GM18907 (cell line): ENCODE measurements at regions not wholly inside any gene's neighbourhood (a gene's known extent, or its start where the extent isn't known, plus 50 kb on each side); places are given as distances from the start of the nearest gene placed in this dataset.

Experiments
- ATAC-seq: cut with Tn5 transposase; IDR thresholded peaks from one replicate; pipeline ENCODE4 v1.9.1; 2021; ENCODE audit warnings: mild to moderate bottlenecking, moderate library complexity; ENCODE audit not compliant: unreplicated experiment

GRCh38 chr4:169815606-169816005 is 57.9 kb upstream of the HPF1 start:
- ATAC-seq = no peak

GRCh38 chr4:169811476-169811875 is 53.7 kb upstream of the HPF1 start:
- ATAC-seq = no peak

- no peak for ATAC-seq
Measured at GRCh38 chr4:169810325-169811323, 52.9 kb upstream of the HPF1 start.

GRCh38 chr4:169807934-169808509 is 50.3 kb upstream of the HPF1 start:
- no peak for ATAC-seq
